K562 (cell line): ENCODE measurements at regions not wholly inside any gene's neighbourhood (a gene's known extent, or its start where the extent isn't known, plus 50 kb on each side); places are given as distances from the start of the nearest gene placed in this dataset.

Experiments used
- ATAC-seq: fragments of 200-7000 bp; cut with Tn5 transposase; 3 replicates; pipeline ENCODE4 v1.9.1; 2020; ENCODE audit warnings: moderate library complexity
- BruUV-seq: library from RNA; stranded (reverse); fragments of 400-500 nt; replicated peaks from 2 replicates; lab custom pipeline; 2021; lab: Mats Ljungman, UMichigan
- CTCF ChIA-PET: fragments of 300-600 bp; formaldehyde crosslinking; extraction: SDS; loops from one replicate; lab custom pipeline; 2021; ENCODE audit warnings: low intra/inter-chr PET ratio; lab: Yijun Ruan, JAX
- POLR2A ChIA-PET: fragments of 300-600, 350-650 bp; sonication (Branson Sonifier 250); formaldehyde crosslinking; extraction: SDS; loops from one replicate; lab custom pipeline; 2021; ENCODE audit warnings: antibody characterized with exemption, inconsistent platforms; lab: Yijun Ruan, JAX
- DNase-seq, 4 experiments: peaks; one replicate each; pipeline versions ENCODE4 v3.0.0 to v3.0.0-alpha.2; 2011 to 2018; ENCODE audit warnings: low spot score in 3 of 4, mixed read lengths in 3 of 4; ENCODE audit errors: extremely low read depth in 1 of 4
- FAIRE-seq: peaks from 2 replicates; lab custom pipeline; 2011; peaks lifted over from hg19 to GRCh38; lab: Jason Lieb, UNC
- H2AFZ ChIP-seq: 2 replicates; pipeline ENCODE4 v1.6.0; 2011; ENCODE audit warnings: low read depth, low read length, control low read depth, inconsistent platforms
- H3K27ac ChIP-seq: fragments of 200-600 bp; 3 replicates; pipeline ENCODE4 v1.8.0; 2011; ENCODE audit warnings: low read depth, mild to moderate bottlenecking, control low read depth, inconsistent platforms, low read length, moderate library complexity, mixed read lengths; ENCODE audit errors: extremely low read depth
- H3K27me3 ChIP-seq, 2 experiments: fragments of 300-600 bp in 1 of 2; 2 replicates in 1 of 2; 3 replicates in 1 of 2; pipeline versions ENCODE4 v1.6.0 to v1.8.0; 2011; ENCODE audit warnings: inconsistent platforms in 2 of 2, low read length in 2 of 2, mild to moderate bottlenecking in 1 of 2, mixed read lengths in 1 of 2, moderate library complexity in 1 of 2; ENCODE audit not compliant: control insufficient read depth in 2 of 2, insufficient read depth in 2 of 2
- H3K36me3 ChIP-seq: fragments of 300-600 bp; 3 replicates; pipeline ENCODE4 v1.8.0; 2011; ENCODE audit warnings: mild to moderate bottlenecking, low read length, inconsistent platforms; ENCODE audit not compliant: control insufficient read depth, insufficient read depth
- H3K4me1 ChIP-seq, 2 experiments: fragments of 200-600 bp in 1 of 2; replicated peaks in 1 of 2; 2 replicates in 1 of 2; 3 replicates in 1 of 2; pipeline versions ENCODE4 v1.5.1 to v1.8.0; 2011; ENCODE audit warnings: inconsistent platforms in 2 of 2, low read length in 2 of 2, mild to moderate bottlenecking in 1 of 2, mixed read lengths in 1 of 2, moderate library complexity in 1 of 2; ENCODE audit not compliant: control insufficient read depth in 2 of 2, insufficient read depth in 2 of 2
- H3K4me2 ChIP-seq: 2 replicates; pipeline ENCODE4 v1.6.1; 2011; ENCODE audit warnings: low read length, control low read depth, inconsistent platforms, mixed read lengths; ENCODE audit not compliant: insufficient read depth
- H3K4me3 ChIP-seq: fragments of 200-600 bp; sonication (generic), shearing (Covaris generic); 2 replicates; pipeline ENCODE4 v1.5.1; 2016; ENCODE audit warnings: control low read depth, inconsistent platforms
- H3K79me2 ChIP-seq: fragments of 200-600 bp; 3 replicates; pipeline ENCODE4 v1.8.0; 2011; ENCODE audit warnings: low read length, inconsistent platforms; ENCODE audit not compliant: control insufficient read depth, insufficient read depth
- H3K9ac ChIP-seq, 2 experiments: 2 replicates each; pipeline versions ENCODE4 v1.6.0 to v1.6.1; 2011; ENCODE audit warnings: low read depth in 2 of 2, low read length in 2 of 2, control low read depth in 1 of 2, inconsistent platforms in 1 of 2, mild to moderate bottlenecking in 1 of 2, mixed read lengths in 1 of 2; ENCODE audit not compliant: insufficient read depth in 1 of 2
- H3K9me1 ChIP-seq: one replicate; pipeline ENCODE4 v1.6.0; 2011; ENCODE audit warnings: inconsistent platforms, mild to moderate bottlenecking, low read length, moderate library complexity; ENCODE audit not compliant: control insufficient read depth, insufficient read depth
- H3K9me3 ChIP-seq: replicated peaks from 2 replicates; pipeline ENCODE4 v1.5.1; 2011; ENCODE audit warnings: low read depth, low read length, inconsistent platforms; ENCODE audit not compliant: control insufficient read depth, insufficient read depth
- H4K20me1 ChIP-seq: replicated peaks from 2 replicates; pipeline ENCODE4 v1.6.1; 2011; ENCODE audit warnings: low read length, inconsistent platforms, mixed read lengths; ENCODE audit not compliant: control insufficient read depth, insufficient read depth
- BCOR ChIP-seq: fragments of 450-650 bp; IDR thresholded peaks from 2 replicates; pipeline ENCODE4 v1.6.1; 2016
- FOXJ3 ChIP-seq: sonication (generic); formaldehyde crosslinking; IDR thresholded peaks from 2 replicates; pipeline ENCODE4 v1.4.0; 2020; ENCODE audit warnings: mild to moderate bottlenecking, missing genetic modification reagents
- HMG20A ChIP-seq: fragments of 450-650 bp; formaldehyde crosslinking; conservative IDR thresholded peaks from 2 replicates; pipeline ENCODE4 v1.4.0; 2020; ENCODE audit warnings: mild to moderate bottlenecking, mixed read lengths
- NELFE ChIP-seq: IDR thresholded peaks from 2 replicates; pipeline ENCODE4 v1.6.1; 2011; ENCODE audit warnings: mild to moderate bottlenecking; ENCODE audit not compliant: insufficient read depth, insufficient read length
- NFRKB ChIP-seq: fragments of 450-650 bp; IDR thresholded peaks from 2 replicates; pipeline ENCODE4 v1.6.1; 2016; ENCODE audit warnings: low read depth
- RCOR1 ChIP-seq, 2 experiments: IDR thresholded peaks; 2 replicates each; pipeline ENCODE4 v1.6.1; 2012; ENCODE audit warnings: low read depth in 2 of 2, low read length in 2 of 2, borderline replicate concordance in 1 of 2, improper control_type of control experiment in 1 of 2
- YBX1 ChIP-seq: fragments of 450-650 bp; IDR thresholded peaks from 2 replicates; pipeline ENCODE4 v1.7.1; 2016; ENCODE audit warnings: mild to moderate bottlenecking
- WGBS: fragments of 100-300 bp; shearing (Covaris generic); methylation state at CpG from one replicate; pipeline ENCODE4 v1.1.6; 2016; ENCODE audit warnings: low coverage, mixed read lengths; ENCODE audit not compliant: insufficient coverage; ENCODE audit errors: missing lambda C conversion rate; 5-methylcytosine and 5-hydroxymethylcytosine counted together
- in situ Hi-C: fragments of 300-500 bp; cut with MboI; formaldehyde crosslinking; loops from 4 replicates; pipeline ENCODE4 v1.15.0; 2018; ENCODE audit warnings: inconsistent platforms, mixed read lengths
- intact Hi-C: fragments of 100-400 bp; cut with micrococcal nuclease; formaldehyde crosslinking; loops from 2 replicates; pipeline ENCODE4 v1.14.2; 2022
- TF ChIP-seq, protein P1 (sequence below): fragments of 450-650 bp; formaldehyde crosslinking; IDR thresholded peaks from 2 replicates; pipeline ENCODE4 v1.4.0; 2020; ENCODE audit warnings: mild to moderate bottlenecking, moderate library complexity

GRCh38 chr7:50205011-50205410 is 99.5 kb upstream of the IKZF1 start:
- Histone ChIP-seq H3K9me1 (no peaks in the 10 kb centered on the region), H3K36me3 (no peaks in the 10 kb centered on the region), H3K9me3 (no peaks in the 10 kb centered on the region), H3K79me2 (no peaks in the 10 kb centered on the region), H3K4me2 (no peak overlapping the region), H3K4me3 (no peak overlapping the region), H3K9ac (no peak overlapping the region), H4K20me1 (no peaks in the 10 kb centered on the region), H3K4me1 (peaks cover 0 to 5% of the 10 kb centered on the region in 2 experiments; a peak in 3 of 5 replicates), H3K27ac (no peak overlapping the region), H3K27me3 (no peaks in the 10 kb centered on the region), H2AFZ (no peak overlapping the region)
- ATAC-seq = peak; percentile 25
- FAIRE-seq = no peak
- intact Hi-C loops = loop anchor here (1.0 to 2.0 kb wide), 3 partner anchors 102 to 213 kb away; no protein-coding TSS in a partner anchor
- no TSS peak for BruUV-seq
- 29% methylated on average over 7 of the region's 7 CpGs for WGBS
- no peak for DNase-seq
- in situ Hi-C loops = loop anchor here (5.0 kb wide), 1 partner anchor 102 kb away; no protein-coding TSS in a partner anchor
- ChIA-PET CTCF (interaction anchor here (0.6 to 5.5 kb wide), 4 partner anchors 63 to 213 kb away, joined by 3 to 62 read pairs (median 8); no protein-coding TSS in a partner anchor), POLR2A (interaction anchor here (0.6 to 1.0 kb wide), 2 partner anchors 63 to 181 kb away, joined by 3 to 4 read pairs; no protein-coding TSS in a partner anchor)
- no peak for TF ChIP-seq RCOR1 (IDR thresholded peaks at IDR 0.05; ENCODE audit: borderline replicate concordance in 1 of 2, low read depth in 2 of 2, low read length in 2 of 2)
- TF ChIP-seq BCOR = no peak
- TF ChIP-seq, protein P1, sequence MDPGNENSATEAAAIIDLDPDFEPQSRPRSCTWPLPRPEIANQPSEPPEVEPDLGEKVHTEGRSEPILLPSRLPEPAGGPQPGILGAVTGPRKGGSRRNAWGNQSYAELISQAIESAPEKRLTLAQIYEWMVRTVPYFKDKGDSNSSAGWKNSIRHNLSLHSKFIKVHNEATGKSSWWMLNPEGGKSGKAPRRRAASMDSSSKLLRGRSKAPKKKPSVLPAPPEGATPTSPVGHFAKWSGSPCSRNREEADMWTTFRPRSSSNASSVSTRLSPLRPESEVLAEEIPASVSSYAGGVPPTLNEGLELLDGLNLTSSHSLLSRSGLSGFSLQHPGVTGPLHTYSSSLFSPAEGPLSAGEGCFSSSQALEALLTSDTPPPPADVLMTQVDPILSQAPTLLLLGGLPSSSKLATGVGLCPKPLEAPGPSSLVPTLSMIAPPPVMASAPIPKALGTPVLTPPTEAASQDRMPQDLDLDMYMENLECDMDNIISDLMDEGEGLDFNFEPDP (CRISPR knock-in tag) = no peak
- TF ChIP-seq YBX1 = no peak
- no peak for TF ChIP-seq NELFE
- no peak for TF ChIP-seq FOXJ3 (CRISPR knock-in tag)
- no peak for TF ChIP-seq NFRKB
- TF ChIP-seq HMG20A = no peak
